Smooth muscle cell (in vitro differentiated cells): ENCODE measurements at regions not wholly inside any gene's neighbourhood (a gene's known extent, or its start where the extent isn't known, plus 50 kb on each side); places are given as distances from the start of the nearest gene placed in this dataset.
"Not testable (repeated sequence)": the region's sequence is repeated elsewhere in the genome, so short reads cannot be mapped to it uniquely, and the experiment has no call there.

Source experiments
- DNase-seq: peaks from one replicate; lab custom pipeline; 2025; ENCODE audit not compliant: unreplicated experiment; lab: John Stamatoyannopoulos, UW
- H2AFZ ChIP-seq: fragments of 200-600 bp; sonication (generic); 2 replicates; pipeline ENCODE4 v1.6.0; 2016; ENCODE audit warnings: antibody characterized with exemption, low read depth, mild to moderate bottlenecking
- H3F3A ChIP-seq: fragments of 200-600 bp; sonication (generic); 2 replicates; pipeline ENCODE4 v1.6.0; 2017; ENCODE audit warnings: antibody characterized with exemption, low read depth
- H3K27ac ChIP-seq: fragments of 200-600 bp; sonication (generic); 2 replicates; pipeline ENCODE4 v1.5.1; 2016; ENCODE audit warnings: low read depth, mild to moderate bottlenecking
- H3K27me3 ChIP-seq: fragments of 200-600 bp; sonication (generic); 2 replicates; pipeline ENCODE4 v1.6.1; 2016; ENCODE audit warnings: low read depth, mild to moderate bottlenecking
- H3K36me3 ChIP-seq: fragments of 200-600 bp; sonication (generic); 2 replicates; pipeline ENCODE4 v1.5.1; 2016; ENCODE audit warnings: low read depth
- H3K4me1 ChIP-seq: fragments of 200-600 bp; sonication (generic); 2 replicates; pipeline ENCODE4 v1.5.1; 2016; ENCODE audit warnings: low read depth
- H3K4me2 ChIP-seq: fragments of 200-600 bp; sonication (generic); 2 replicates; pipeline ENCODE4 v1.6.0; 2016; ENCODE audit warnings: mild to moderate bottlenecking
- H3K4me3 ChIP-seq: fragments of 200-600 bp; sonication (generic); 2 replicates; pipeline ENCODE4 v1.5.1; 2016; ENCODE audit warnings: mild to moderate bottlenecking
- H3K79me2 ChIP-seq: fragments of 200-600 bp; sonication (generic); 2 replicates; pipeline ENCODE4 v1.6.0; 2016; ENCODE audit warnings: low read depth, mild to moderate bottlenecking
- H3K9ac ChIP-seq: fragments of 200-600 bp; sonication (generic); 2 replicates; pipeline ENCODE4 v1.6.0; 2016; ENCODE audit warnings: low read depth
- H3K9me3 ChIP-seq: fragments of 200-600 bp; sonication (generic); replicated peaks from 2 replicates; pipeline ENCODE4 v1.5.1; 2016; ENCODE audit warnings: low read depth
- H4K20me1 ChIP-seq: fragments of 200-600 bp; sonication (generic); 2 replicates; pipeline ENCODE4 v1.6.0; 2016; ENCODE audit warnings: low read depth
- WGBS: methylation state at CpG from one replicate; pipeline ENCODE4 v1.1.7; 2016; ENCODE audit warnings: low lambda C conversion rate; 5-methylcytosine and 5-hydroxymethylcytosine counted together
- TF ChIP-seq, protein P1 (sequence below): fragments of 200-600 bp; sonication (generic); IDR thresholded peaks from 2 replicates; pipeline ENCODE4 v1.5.1; 2017; ENCODE audit warnings: borderline replicate concordance, mild to moderate bottlenecking, antibody characterized with exemption; ENCODE audit not compliant: insufficient read depth, poor library complexity, severe bottlenecking

DNA sequence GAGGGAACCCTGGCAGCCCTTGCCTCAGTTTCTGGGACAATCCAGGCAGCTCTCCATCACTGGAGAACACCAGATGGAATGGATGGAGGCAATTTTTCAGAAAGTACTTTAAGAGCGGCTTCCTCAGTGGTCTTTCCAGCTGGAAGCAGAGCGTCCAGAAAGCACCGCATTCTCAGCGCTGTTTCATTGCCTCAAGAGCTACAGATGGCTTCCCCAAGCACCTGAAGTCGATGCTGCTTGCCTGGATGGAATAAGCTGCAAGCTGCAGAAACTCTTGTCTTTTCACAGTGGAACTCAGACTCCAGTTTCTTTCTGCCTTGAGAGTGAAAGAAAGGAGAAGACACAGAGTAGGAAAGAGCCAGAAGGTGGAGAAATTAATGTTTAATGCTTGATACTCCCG is 766.9 kb downstream of the TDRD15 start:
- Histone ChIP-seq H3K4me2 (no peak overlapping the region), H3K27me3 (no peaks in the 10 kb centered on the region), H3K36me3 (no peaks in the 10 kb centered on the region), H3K4me1 (no peaks in the 10 kb centered on the region), H3K4me3 (no peak overlapping the region), H3K9ac (no peak overlapping the region), H4K20me1 (no peaks in the 10 kb centered on the region), H3K27ac (no peak overlapping the region), H3K9me3 (no peaks in the 10 kb centered on the region), H3K79me2 (no peaks in the 10 kb centered on the region), H2AFZ (no peak overlapping the region), H3F3A (no peaks in the 10 kb centered on the region)
- DNase-seq: no peak
- TF ChIP-seq, protein P1, sequence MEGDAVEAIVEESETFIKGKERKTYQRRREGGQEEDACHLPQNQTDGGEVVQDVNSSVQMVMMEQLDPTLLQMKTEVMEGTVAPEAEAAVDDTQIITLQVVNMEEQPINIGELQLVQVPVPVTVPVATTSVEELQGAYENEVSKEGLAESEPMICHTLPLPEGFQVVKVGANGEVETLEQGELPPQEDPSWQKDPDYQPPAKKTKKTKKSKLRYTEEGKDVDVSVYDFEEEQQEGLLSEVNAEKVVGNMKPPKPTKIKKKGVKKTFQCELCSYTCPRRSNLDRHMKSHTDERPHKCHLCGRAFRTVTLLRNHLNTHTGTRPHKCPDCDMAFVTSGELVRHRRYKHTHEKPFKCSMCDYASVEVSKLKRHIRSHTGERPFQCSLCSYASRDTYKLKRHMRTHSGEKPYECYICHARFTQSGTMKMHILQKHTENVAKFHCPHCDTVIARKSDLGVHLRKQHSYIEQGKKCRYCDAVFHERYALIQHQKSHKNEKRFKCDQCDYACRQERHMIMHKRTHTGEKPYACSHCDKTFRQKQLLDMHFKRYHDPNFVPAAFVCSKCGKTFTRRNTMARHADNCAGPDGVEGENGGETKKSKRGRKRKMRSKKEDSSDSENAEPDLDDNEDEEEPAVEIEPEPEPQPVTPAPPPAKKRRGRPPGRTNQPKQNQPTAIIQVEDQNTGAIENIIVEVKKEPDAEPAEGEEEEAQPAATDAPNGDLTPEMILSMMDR: no peak
- WGBS: 92% methylated on average over 6 of the region's 6 CpGs

DNA sequence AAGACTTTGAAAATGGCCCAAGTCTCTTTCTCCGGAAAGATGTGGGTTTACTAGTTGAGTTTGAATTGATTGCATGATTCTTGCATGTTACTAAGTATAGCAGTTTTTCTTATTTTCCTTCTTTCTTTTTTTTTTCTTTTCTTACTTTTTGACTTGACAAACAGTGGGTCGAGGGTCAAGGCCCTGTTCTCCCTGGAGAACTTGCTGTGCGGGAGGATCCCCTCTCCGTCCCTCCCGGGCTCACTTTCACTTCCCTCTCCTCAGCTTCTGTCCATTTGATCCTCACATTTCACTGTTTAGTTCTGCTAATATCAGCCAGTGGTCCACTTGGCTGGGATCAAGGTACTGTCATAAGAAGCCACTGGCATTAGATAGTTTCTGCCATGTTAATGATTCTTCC is 767.4 kb downstream of the TDRD15 start:
- 92% methylated on average over 5 of the region's 5 CpGs for WGBS
- Histone ChIP-seq H3F3A (no peaks in the 10 kb centered on the region), H3K9ac (no peak overlapping the region), H3K27me3 (no peaks in the 10 kb centered on the region), H3K4me2 (no peak overlapping the region), H3K4me1 (no peaks in the 10 kb centered on the region), H3K9me3 (no peaks in the 10 kb centered on the region), H4K20me1 (no peaks in the 10 kb centered on the region), H2AFZ (no peak overlapping the region), H3K79me2 (no peaks in the 10 kb centered on the region), H3K36me3 (no peaks in the 10 kb centered on the region), H3K4me3 (no peak overlapping the region), H3K27ac (no peak overlapping the region)
- DNase-seq: no peak
- TF ChIP-seq, protein P1: no peak

DNA sequence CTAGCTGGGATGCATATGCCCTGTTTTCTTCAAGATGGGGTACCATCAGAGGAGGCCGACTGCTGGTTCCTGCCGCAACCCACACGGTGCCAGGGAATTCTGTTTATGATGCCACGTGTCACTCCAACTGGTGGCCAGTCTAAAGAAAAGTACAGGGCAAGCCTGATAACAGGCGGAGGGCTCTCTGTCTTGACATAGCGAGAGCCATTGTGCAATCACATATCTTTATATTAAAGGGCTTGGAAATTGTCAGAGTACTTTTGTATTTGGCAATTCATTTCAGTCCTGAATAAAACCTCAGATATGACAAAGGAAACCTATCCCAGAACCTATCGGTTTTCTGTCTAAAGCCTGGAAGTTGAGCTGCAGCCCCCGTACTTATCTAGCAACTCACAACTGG is 768.4 kb downstream of the TDRD15 start:
- TF ChIP-seq, protein P1: no peak
- WGBS: 93% methylated on average over 8 of the region's 8 CpGs

DNA sequence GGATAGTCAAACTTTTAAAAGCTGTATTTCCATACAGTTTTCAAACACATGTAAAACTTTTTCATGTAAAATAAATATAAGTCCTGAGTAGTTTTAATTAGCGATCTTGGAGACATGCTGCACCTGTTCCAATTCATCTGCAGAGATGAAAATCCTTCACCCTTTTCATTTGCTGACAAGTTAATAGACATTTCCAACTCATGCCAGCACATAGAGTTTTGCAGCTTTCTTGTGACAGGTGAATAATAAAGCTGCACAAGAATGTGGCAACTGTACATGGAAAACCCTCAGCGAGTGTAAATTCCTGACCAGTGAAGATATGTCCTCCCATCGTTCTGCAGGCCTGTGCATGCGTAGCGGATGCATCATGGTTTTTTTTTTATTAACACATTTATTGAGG is 771.4 kb downstream of the TDRD15 start:
- DNase-seq: no peak
- no peaks in the 10 kb centered on the region for H3K27me3 ChIP-seq
- H3K79me2 ChIP-seq: no peaks in the 10 kb centered on the region
- H2AFZ ChIP-seq: no peak overlapping the region
- TF ChIP-seq, protein P1: no peak
- no peaks in the 10 kb centered on the region for H4K20me1 ChIP-seq
- no peaks in the 10 kb centered on the region for H3K36me3 ChIP-seq
- no peak overlapping the region for H3K9ac ChIP-seq
- no peak overlapping the region for H3K4me3 ChIP-seq
- no peaks in the 10 kb centered on the region for H3K4me1 ChIP-seq
- 95% methylated on average over 5 of the region's 5 CpGs for WGBS
- no peaks in the 10 kb centered on the region for H3K9me3 ChIP-seq
- no peak overlapping the region for H3K4me2 ChIP-seq
- no peaks in the 10 kb centered on the region for H3F3A ChIP-seq
- no peak overlapping the region for H3K27ac ChIP-seq

More for the DNA sequence above, 768.4 kb downstream of the TDRD15 start:
- H3K9me3 ChIP-seq: no peaks in the 10 kb centered on the region
- H3K9ac ChIP-seq: no peak overlapping the region
- H3F3A ChIP-seq: no peaks in the 10 kb centered on the region
- H3K4me2 ChIP-seq: no peak overlapping the region
- no peak for DNase-seq
- H3K4me3 ChIP-seq: no peak overlapping the region
- H3K36me3 ChIP-seq: no peaks in the 10 kb centered on the region
- H3K27ac ChIP-seq: no peak overlapping the region
- no peaks in the 10 kb centered on the region for H3K4me1 ChIP-seq
- no peak overlapping the region for H2AFZ ChIP-seq
- no peaks in the 10 kb centered on the region for H3K27me3 ChIP-seq
- no peaks in the 10 kb centered on the region for H3K79me2 ChIP-seq
- no peaks in the 10 kb centered on the region for H4K20me1 ChIP-seq

DNA sequence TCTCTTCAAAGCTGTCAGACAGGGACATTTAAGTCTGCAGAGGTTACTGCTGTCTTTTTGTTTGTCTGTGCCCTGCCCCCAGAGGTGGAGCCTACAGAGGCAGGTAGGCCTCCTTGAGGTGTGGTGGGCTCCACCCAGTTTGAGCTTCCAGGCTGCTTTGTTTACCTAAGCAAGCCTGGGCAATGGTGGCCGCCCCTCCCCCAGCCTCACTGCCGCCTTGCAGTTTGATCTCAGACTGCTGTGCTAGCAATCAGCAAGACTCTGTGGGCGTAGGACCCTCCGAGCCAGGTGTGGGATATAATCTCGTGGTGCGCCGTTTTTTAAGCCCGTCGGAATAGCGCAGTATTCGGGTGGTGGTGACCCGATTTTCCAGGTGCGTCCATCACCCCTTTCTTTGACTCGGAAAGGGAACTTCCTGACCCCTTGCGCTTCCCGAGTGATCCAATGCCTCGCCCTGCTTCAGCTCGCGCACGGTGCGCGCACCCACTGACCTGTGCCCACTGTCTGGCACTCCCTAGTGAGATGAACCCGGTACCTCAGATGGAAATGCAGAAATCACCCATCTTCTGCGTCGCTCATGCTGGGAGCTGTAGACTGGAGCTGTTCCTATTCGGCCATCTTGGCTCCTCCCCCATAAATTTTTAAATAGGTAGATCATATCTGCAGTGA is 785.1 kb downstream of the TDRD15 start:
- not testable (repeated sequence) for H2AFZ ChIP-seq, H3K36me3 ChIP-seq, H3K4me3 ChIP-seq, H3K9ac ChIP-seq, H3K4me1 ChIP-seq, H3F3A ChIP-seq, H4K20me1 ChIP-seq, DNase-seq, H3K27me3 ChIP-seq, H3K27ac ChIP-seq, H3K9me3 ChIP-seq, H3K79me2 ChIP-seq, H3K4me2 ChIP-seq
- 90% methylated on average over 26 of the region's 26 CpGs for WGBS
